Spleen (tissue), 11 donors: ENCODE measurements at regions not wholly inside any gene's neighbourhood (a gene's known extent, or its start where the extent isn't known, plus 50 kb on each side); places are given as distances from the start of the nearest gene placed in this dataset.

Source experiments
- DNase-seq: peaks from one replicate; pipeline ENCODE4 v3.0.0-alpha.2; 2020
- H3K27ac ChIP-seq, 8 donors: fragments of 200-600 bp; sonication (generic) in 7 of 8; 1 replicate in 4 of 8; 2 replicates in 4 of 8; pipeline versions ENCODE4 v1.5.0 to v1.8.0; 2016 to 2021; ENCODE audit warnings: inconsistent platforms in 4 of 8, mild to moderate bottlenecking in 4 of 8, moderate library complexity in 1 of 8
- H3K27me3 ChIP-seq, 7 donors: fragments of 200-600 bp; sonication (generic) in 6 of 7; replicated peaks in 1 of 7; 1 replicate in 4 of 7; 2 replicates in 3 of 7; pipeline versions ENCODE4 v1.5.0 to v1.8.0; 2016 to 2021; ENCODE audit warnings: inconsistent platforms in 3 of 7, mild to moderate bottlenecking in 1 of 7
- H3K36me3 ChIP-seq, 6 donors: fragments of 200-600 bp; sonication (generic) in 5 of 6; 1 replicate in 4 of 6; 2 replicates in 2 of 6; pipeline versions ENCODE4 v1.5.0 to v1.8.0; 2016 to 2021; ENCODE audit warnings: inconsistent platforms in 2 of 6
- H3K4me1 ChIP-seq, 6 donors: fragments of 200-600 bp; sonication (generic) in 5 of 6; 1 replicate in 3 of 6; 2 replicates in 3 of 6; pipeline versions ENCODE4 v1.5.0 to v1.8.0; 2016 to 2021; ENCODE audit warnings: inconsistent platforms in 3 of 6
- H3K4me3 ChIP-seq, 8 donors: fragments of 200-600 bp; sonication (generic) in 7 of 8; 1 replicate in 4 of 8; 2 replicates in 4 of 8; pipeline versions ENCODE4 v1.5.0 to v1.8.0; 2016 to 2021; ENCODE audit warnings: inconsistent platforms in 4 of 8, mild to moderate bottlenecking in 4 of 8, moderate library complexity in 2 of 8
- H3K9me3 ChIP-seq, 8 donors: fragments of 200-600 bp; sonication (generic) in 7 of 8; 1 replicate in 4 of 8; 2 replicates in 4 of 8; pipeline versions ENCODE4 v1.5.0 to v1.8.0; 2016 to 2021; ENCODE audit warnings: inconsistent platforms in 4 of 8
- CTCF ChIP-seq, 11 experiments: fragments of 200-600 bp in 7 of 11; fragments of 450-650 bp in 4 of 11; sonication (generic) in 4 of 11; IDR thresholded peaks in 8 of 11; conservative IDR thresholded peaks in 3 of 11; 1 replicate in 7 of 11; 2 replicates in 4 of 11; pipeline versions ENCODE4 v1.4.0 to v1.8.0; 2016 to 2021; ENCODE audit warnings: antibody characterized with exemption in 11 of 11, inconsistent platforms in 4 of 11, mild to moderate bottlenecking in 1 of 11
- POLR2A ChIP-seq, 3 donors: fragments of 450-650 bp; IDR thresholded peaks; one replicate each; pipeline ENCODE4 v1.5.1; 2017; ENCODE audit warnings: antibody characterized with exemption in 3 of 3, mild to moderate bottlenecking in 1 of 3
- POLR2AphosphoS5 ChIP-seq, 3 donors: sonication (generic); formaldehyde crosslinking; IDR thresholded peaks; one replicate each; pipeline ENCODE4 v1.5.1; 2017; ENCODE audit warnings: antibody characterized with exemption in 3 of 3
- WGBS, 5 donors: extraction: QIAGEN DNeasy Blood & Tissue Kit in 3 of 5; methylation state at CpG; one replicate each; pipeline versions ENCODE4 v1.1.5 to v1.1.7; 2013 to 2018; 5-methylcytosine and 5-hydroxymethylcytosine counted together
- intact Hi-C: fragments of 100-400 bp; cut with DNase I; formaldehyde crosslinking; loops from one replicate; pipeline ENCODE4 v1.15.0; 2023; ENCODE audit warnings: low total_unique reads
- donor health status: healthy with polysubstance abuse.
- donor health status: DM: no; HTN: no; CAD: no; lungs with moderate emphysema.
- donor health status: DM: no; HTN: no; CAD: no.
- donor health status: Bipolar disorder and iron deficiency.
- donor health status: healthy.
- donor health status: DM: no; HTN: no; CAD: no.
- donor health status: DM: yes; HTN: yes; CAD: no.

DNA sequence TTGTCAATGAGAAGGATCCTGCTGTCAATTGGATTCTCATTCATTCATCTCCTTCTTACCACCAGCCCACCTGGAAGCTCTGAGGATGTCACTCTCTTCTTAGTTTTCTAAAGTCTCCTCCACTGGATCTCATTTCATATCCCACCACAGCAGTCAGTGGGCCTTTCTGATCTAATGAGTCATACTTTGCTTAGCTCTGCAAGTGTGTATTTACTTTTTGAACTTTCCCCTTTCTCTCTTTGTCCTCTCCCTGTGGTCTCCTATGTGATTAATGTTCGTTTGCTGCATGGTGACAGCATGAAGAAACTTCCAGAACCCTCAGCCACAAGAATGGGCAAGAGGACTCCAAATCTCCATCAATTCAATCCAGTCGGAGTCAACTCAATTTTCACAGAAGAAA lies 63.6 kb upstream of the SYNDIG1 start:
- H3K27ac ChIP-seq = no peak overlapping the region
- intact Hi-C loops = no loop called here
- no peaks in the 10 kb centered on the region for H3K4me1 ChIP-seq
- H3K36me3 ChIP-seq = no peaks in the 10 kb centered on the region
- H3K27me3 ChIP-seq = peaks cover 0 to 3% (median 0%) of the 10 kb centered on the region in 7 donors
- DNase-seq = no peak
- peaks cover 0 to 5% (median 0%) of the 10 kb centered on the region in 8 donors for H3K9me3 ChIP-seq
- no peak for TF ChIP-seq POLR2AphosphoS5 (IDR thresholded peaks at IDR 0.05)
- TF ChIP-seq CTCF (IDR thresholded peaks at IDR 0.05 in 8 of 11, conservative IDR thresholded peaks at IDR 0.05 in 3 of 11) = no peak
- TF ChIP-seq POLR2A (IDR thresholded peaks at IDR 0.05) = no peak
- H3K4me3 ChIP-seq = no peak overlapping the region
- 72 to 77% (median 74%) methylated on average over 2 of the region's 2 CpGs for WGBS, 5 donors

DNA sequence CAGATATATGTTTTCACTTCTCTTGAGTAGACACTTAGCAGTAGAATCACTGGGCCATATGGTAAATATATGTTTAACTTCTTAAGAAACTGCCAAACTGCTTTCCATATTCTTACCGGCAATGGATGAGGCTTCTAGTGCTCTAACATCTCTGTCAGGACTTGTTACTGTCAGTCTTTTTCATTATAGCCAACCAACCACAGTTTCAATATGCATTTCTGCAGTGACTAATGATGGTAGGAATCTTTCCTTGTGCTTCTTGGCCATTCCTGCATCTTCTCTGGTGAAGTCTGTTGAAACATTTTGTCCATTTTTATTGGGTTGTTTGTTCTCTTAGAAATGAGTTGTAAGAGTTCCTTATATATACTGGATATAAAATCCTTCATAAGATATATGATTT lies 66.0 kb upstream of the SYNDIG1 start:
- intact Hi-C loops = no loop called here
- H3K36me3 ChIP-seq = no peaks in the 10 kb centered on the region
- no peak for DNase-seq
- H3K4me1 ChIP-seq = no peaks in the 10 kb centered on the region
- no peak for TF ChIP-seq POLR2A (IDR thresholded peaks at IDR 0.05)
- no peak for TF ChIP-seq CTCF (IDR thresholded peaks at IDR 0.05 in 8 of 11, conservative IDR thresholded peaks at IDR 0.05 in 3 of 11)
- TF ChIP-seq POLR2AphosphoS5 (IDR thresholded peaks at IDR 0.05) = no peak
- H3K4me3 ChIP-seq = no peak overlapping the region
- no peaks in the 10 kb centered on the region for H3K27me3 ChIP-seq
- WGBS, 5 donors = 83 to 91% (median 88%) methylated on average over 1 of the region's 1 CpG
- H3K27ac ChIP-seq = no peak overlapping the region
- peaks cover 0 to 10% (median under 1%) of the 10 kb centered on the region in 8 donors for H3K9me3 ChIP-seq

DNA sequence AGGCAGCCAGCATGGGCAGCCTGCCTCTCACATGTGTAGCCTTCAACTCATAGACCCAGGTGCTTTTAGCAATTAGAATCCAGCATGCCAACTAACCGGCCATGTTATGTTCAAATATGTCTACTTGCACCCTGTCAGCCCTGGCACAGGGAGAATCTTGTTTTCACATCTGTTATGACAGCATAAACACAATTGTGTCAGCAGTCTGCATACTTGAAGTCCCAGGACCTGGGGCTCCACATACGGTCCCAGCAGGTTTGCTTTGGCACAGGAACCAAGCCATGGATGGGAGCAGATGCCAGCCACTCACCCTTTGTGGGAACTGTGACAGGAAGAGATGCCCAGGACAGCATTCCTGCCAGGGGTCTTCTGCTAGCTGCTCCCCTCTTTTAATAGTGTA lies 67.2 kb upstream of the SYNDIG1 start:
- Histone ChIP-seq H3K27me3 (no peaks in the 10 kb centered on the region), H3K4me3 (no peak overlapping the region), H3K9me3 (peaks cover 0 to 20% (median 7%) of the 10 kb centered on the region in 8 donors), H3K4me1 (no peaks in the 10 kb centered on the region), H3K36me3 (no peaks in the 10 kb centered on the region), H3K27ac (no peak overlapping the region)
- DNase-seq = no peak
- WGBS, 5 donors = 80 to 94% (median 85%) methylated on average over 2 of the region's 2 CpGs
- intact Hi-C loops = no loop called here
- TF ChIP-seq POLR2AphosphoS5 (IDR thresholded peaks at IDR 0.05) = no peak
- TF ChIP-seq POLR2A (IDR thresholded peaks at IDR 0.05) = no peak
- no peak for TF ChIP-seq CTCF (IDR thresholded peaks at IDR 0.05 in 8 of 11, conservative IDR thresholded peaks at IDR 0.05 in 3 of 11)

DNA sequence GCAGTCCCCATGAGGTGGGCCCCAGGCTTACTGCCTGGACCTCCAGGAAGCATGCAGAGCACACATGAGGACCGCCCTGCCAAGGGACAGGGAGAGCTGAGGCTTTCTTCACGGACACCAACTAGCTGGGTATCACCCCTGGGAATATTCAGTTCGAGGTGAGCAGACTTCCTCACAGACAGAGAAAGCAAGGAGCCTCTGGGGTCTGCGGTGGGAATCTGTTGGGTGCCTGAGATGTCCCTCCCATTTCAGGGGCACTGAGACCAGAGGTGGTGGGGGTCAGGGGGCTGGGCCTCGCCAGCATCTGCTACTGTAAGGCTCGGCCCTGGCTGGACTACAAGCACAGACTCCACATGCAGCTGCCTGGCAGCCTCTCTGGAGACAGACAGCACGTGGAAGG lies 74.3 kb upstream of the SYNDIG1 start:
- H3K9me3 ChIP-seq = peaks cover 0 to 22% (median 12%) of the 10 kb centered on the region in 8 donors
- 66 to 77% (median 72%) methylated on average over 7 of the region's 7 CpGs for WGBS, 5 donors
- no peak for DNase-seq
- H3K27me3 ChIP-seq = peaks cover 0 to 15% (median 0%) of the 10 kb centered on the region in 7 donors
- intact Hi-C loops = no loop called here
- no peaks in the 10 kb centered on the region for H3K36me3 ChIP-seq
- no peak overlapping the region for H3K4me3 ChIP-seq
- TF ChIP-seq POLR2AphosphoS5 (IDR thresholded peaks at IDR 0.05) (no peak), CTCF (IDR thresholded peaks at IDR 0.05 in 8 of 11, conservative IDR thresholded peaks at IDR 0.05 in 3 of 11) (no peak), POLR2A (IDR thresholded peaks at IDR 0.05) (no peak)
- H3K4me1 ChIP-seq = no peaks in the 10 kb centered on the region
- H3K27ac ChIP-seq = no peak overlapping the region
